ENCODE measurements at regions not wholly inside any gene's neighbourhood (a gene's known extent, or its start where the extent isn't known, plus 50 kb on each side); places are given as distances from the start of the nearest gene placed in this dataset.
"Not testable (repeated sequence)": the region's sequence is repeated elsewhere in the genome, so short reads cannot be mapped to it uniquely, and the experiment has no call there.

- H3K27ac Mint-ChIP-seq = no peak overlapping the region
- Histone ChIP-seq H3K9me3 (ENCODE audit: control insufficient read depth in 1 of 2, insufficient read depth in 1 of 2, low read length in 2 of 2) (no peaks in the 10 kb centered on the region), H3K27me3 (ENCODE audit: control insufficient read depth in 1 of 2, insufficient read depth in 2 of 2, low read length in 2 of 2) (no peaks in the 10 kb centered on the region), H3K4me1 (ENCODE audit: insufficient read depth, low read length) (no peaks in the 10 kb centered on the region), H3K4me3 (ENCODE audit: low read length) (no peak overlapping the region), H3K27ac (ENCODE audit: low read depth in 1 of 2, low read length in 2 of 2) (no peak overlapping the region), H3K36me3 (ENCODE audit: insufficient read depth, low read length) (no peaks in the 10 kb centered on the region)
- CTCF ChIA-PET = no interaction called here
- DNase-seq = no peak
- no peak for ATAC-seq (ENCODE audit: poor library complexity)
- H3K4me1 Mint-ChIP-seq (ENCODE audit: low read depth) = no peaks in the 10 kb centered on the region
- POLR2A ChIA-PET = no interaction called here
- no peak overlapping the region for H3K4me3 Mint-ChIP-seq
- intact Hi-C loops (cut with DNase I, micrococcal nuclease) = no loop called here
- no peaks in the 10 kb centered on the region for H3K36me3 Mint-ChIP-seq (ENCODE audit: low read depth)
- no peaks in the 10 kb centered on the region for H3K27me3 Mint-ChIP-seq
- TF ChIP-seq, protein P1, sequence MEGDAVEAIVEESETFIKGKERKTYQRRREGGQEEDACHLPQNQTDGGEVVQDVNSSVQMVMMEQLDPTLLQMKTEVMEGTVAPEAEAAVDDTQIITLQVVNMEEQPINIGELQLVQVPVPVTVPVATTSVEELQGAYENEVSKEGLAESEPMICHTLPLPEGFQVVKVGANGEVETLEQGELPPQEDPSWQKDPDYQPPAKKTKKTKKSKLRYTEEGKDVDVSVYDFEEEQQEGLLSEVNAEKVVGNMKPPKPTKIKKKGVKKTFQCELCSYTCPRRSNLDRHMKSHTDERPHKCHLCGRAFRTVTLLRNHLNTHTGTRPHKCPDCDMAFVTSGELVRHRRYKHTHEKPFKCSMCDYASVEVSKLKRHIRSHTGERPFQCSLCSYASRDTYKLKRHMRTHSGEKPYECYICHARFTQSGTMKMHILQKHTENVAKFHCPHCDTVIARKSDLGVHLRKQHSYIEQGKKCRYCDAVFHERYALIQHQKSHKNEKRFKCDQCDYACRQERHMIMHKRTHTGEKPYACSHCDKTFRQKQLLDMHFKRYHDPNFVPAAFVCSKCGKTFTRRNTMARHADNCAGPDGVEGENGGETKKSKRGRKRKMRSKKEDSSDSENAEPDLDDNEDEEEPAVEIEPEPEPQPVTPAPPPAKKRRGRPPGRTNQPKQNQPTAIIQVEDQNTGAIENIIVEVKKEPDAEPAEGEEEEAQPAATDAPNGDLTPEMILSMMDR (IDR thresholded peaks at IDR 0.05) = no peak
- H3K9me3 Mint-ChIP-seq = no peaks in the 10 kb centered on the region
Measured at GRCh38 chrX:81411517-81411916, 209.6 kb downstream of the SH3BGRL start.

GRCh38 chrX:81412428-81412827, 210.5 kb downstream of the SH3BGRL start:
- Histone ChIP-seq H3K9me3 (ENCODE audit: control insufficient read depth in 1 of 2, insufficient read depth in 1 of 2, low read length in 2 of 2) (no peaks in the 10 kb centered on the region), H3K36me3 (ENCODE audit: insufficient read depth, low read length) (no peaks in the 10 kb centered on the region), H3K4me3 (ENCODE audit: low read length) (no peak overlapping the region), H3K4me1 (ENCODE audit: insufficient read depth, low read length) (no peaks in the 10 kb centered on the region), H3K27ac (ENCODE audit: low read depth in 1 of 2, low read length in 2 of 2) (no peak overlapping the region), H3K27me3 (ENCODE audit: control insufficient read depth in 1 of 2, insufficient read depth in 2 of 2, low read length in 2 of 2) (no peaks in the 10 kb centered on the region)
- intact Hi-C loops (cut with DNase I, micrococcal nuclease) = no loop called here
- TF ChIP-seq, protein P1 (IDR thresholded peaks at IDR 0.05) = no peak
- CTCF ChIA-PET = no interaction called here
- POLR2A ChIA-PET = no interaction called here
- Mint-ChIP-seq H3K27me3 (no peaks in the 10 kb centered on the region), H3K9me3 (no peaks in the 10 kb centered on the region), H3K4me1 (ENCODE audit: low read depth) (no peaks in the 10 kb centered on the region), H3K27ac (no peak overlapping the region), H3K36me3 (ENCODE audit: low read depth) (no peaks in the 10 kb centered on the region), H3K4me3 (no peak overlapping the region)
- ATAC-seq (ENCODE audit: poor library complexity) (no peak), DNase-seq (no peak)

DNA sequence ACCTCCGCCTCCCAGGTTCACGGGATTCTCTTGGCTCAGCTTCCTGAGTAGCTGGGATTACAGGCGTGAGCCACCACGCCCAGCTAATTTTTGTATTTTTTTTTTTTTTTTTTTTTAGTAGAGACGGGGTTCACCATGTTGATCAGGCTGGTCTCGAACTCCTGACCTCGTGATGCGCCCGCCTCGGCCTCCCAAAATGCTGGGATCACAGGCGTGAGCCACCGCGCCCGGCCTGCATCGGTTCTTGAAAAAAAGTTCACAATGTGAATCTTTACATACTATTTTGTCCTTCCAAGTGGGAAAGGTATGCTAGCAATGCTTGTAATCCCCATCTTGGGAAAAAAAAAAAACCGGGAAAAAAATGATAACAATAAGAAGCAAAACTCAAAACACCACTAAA, 211.0 kb downstream of the SH3BGRL start:
- H3K4me1 ChIP-seq (ENCODE audit: insufficient read depth, low read length); DNase-seq; H3K4me3 Mint-ChIP-seq; CTCF ChIA-PET; H3K36me3 ChIP-seq (ENCODE audit: insufficient read depth, low read length); H3K36me3 Mint-ChIP-seq (ENCODE audit: low read depth); ATAC-seq (ENCODE audit: poor library complexity); H3K4me1 Mint-ChIP-seq (ENCODE audit: low read depth); H3K9me3 Mint-ChIP-seq; H3K4me3 ChIP-seq (ENCODE audit: low read length); H3K27me3 ChIP-seq (ENCODE audit: control insufficient read depth in 1 of 2, insufficient read depth in 2 of 2, low read length in 2 of 2); H3K27ac ChIP-seq (ENCODE audit: low read depth in 1 of 2, low read length in 2 of 2); H3K9me3 ChIP-seq (ENCODE audit: control insufficient read depth in 1 of 2, insufficient read depth in 1 of 2, low read length in 2 of 2); H3K27me3 Mint-ChIP-seq; intact Hi-C loops (cut with DNase I, micrococcal nuclease); POLR2A ChIA-PET; H3K27ac Mint-ChIP-seq: not testable (repeated sequence)

DNA sequence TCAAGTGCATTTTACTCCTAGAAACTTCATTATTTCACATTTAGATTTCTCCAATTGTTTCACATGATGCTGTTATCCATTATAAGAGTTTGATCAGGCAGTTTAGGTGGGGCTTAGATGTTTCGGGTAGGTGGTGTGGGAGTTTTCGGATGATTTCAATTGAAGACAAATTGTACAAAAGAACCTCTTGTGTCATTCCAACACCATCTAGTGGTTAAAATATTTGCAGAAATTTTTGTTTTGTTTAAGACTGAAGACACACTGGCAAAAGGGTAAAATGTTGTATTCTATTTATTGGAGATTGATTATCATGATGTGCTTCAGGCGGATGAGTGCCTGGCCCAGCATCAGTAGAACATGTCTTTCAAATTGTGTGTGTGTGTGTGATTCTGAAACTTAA, 212.7 kb downstream of the SH3BGRL start:
- ATAC-seq (ENCODE audit: poor library complexity) (no peak), DNase-seq (no peak)
- no peak overlapping the region for H3K4me3 ChIP-seq (ENCODE audit: low read length)
- TF ChIP-seq, protein P1 (IDR thresholded peaks at IDR 0.05) = no peak
- H3K36me3 Mint-ChIP-seq (ENCODE audit: low read depth) = no peaks in the 10 kb centered on the region
- ChIA-PET CTCF (no interaction called here), POLR2A (no interaction called here)
- no peak overlapping the region for H3K4me3 Mint-ChIP-seq
- no peaks in the 10 kb centered on the region for H3K4me1 Mint-ChIP-seq (ENCODE audit: low read depth)
- intact Hi-C loops (cut with DNase I, micrococcal nuclease) = no loop called here
- no peak overlapping the region for H3K27ac Mint-ChIP-seq
- H3K27me3 Mint-ChIP-seq = no peaks in the 10 kb centered on the region
- no peak overlapping the region for H3K27ac ChIP-seq (ENCODE audit: low read depth in 1 of 2, low read length in 2 of 2)
- no peaks in the 10 kb centered on the region for H3K27me3 ChIP-seq (ENCODE audit: control insufficient read depth in 1 of 2, insufficient read depth in 2 of 2, low read length in 2 of 2)
- H3K9me3 Mint-ChIP-seq = no peaks in the 10 kb centered on the region
- no peaks in the 10 kb centered on the region for H3K4me1 ChIP-seq (ENCODE audit: insufficient read depth, low read length)
- no peaks in the 10 kb centered on the region for H3K9me3 ChIP-seq (ENCODE audit: control insufficient read depth in 1 of 2, insufficient read depth in 1 of 2, low read length in 2 of 2)
- H3K36me3 ChIP-seq (ENCODE audit: insufficient read depth, low read length) = no peaks in the 10 kb centered on the region
